MM.1S (cell line): ENCODE measurements at regions not wholly inside any gene's neighbourhood (a gene's known extent, or its start where the extent isn't known, plus 50 kb on each side); places are given as distances from the start of the nearest gene placed in this dataset.

Source experiments
- DNase-seq: peaks from one replicate; pipeline ENCODE4 v3.0.0-alpha.2; 2015
- H2AFZ ChIP-seq: fragments of 300-600 bp; sonication (generic); 2 replicates; pipeline ENCODE4 v1.6.0; 2016; ENCODE audit warnings: antibody characterized with exemption, low read length
- H3F3A ChIP-seq: fragments of 300-600 bp; sonication (generic); 2 replicates; pipeline ENCODE4 v1.6.1; 2016; ENCODE audit warnings: mild to moderate bottlenecking, antibody characterized with exemption, low read length, moderate library complexity, mixed read lengths; ENCODE audit not compliant: insufficient read depth
- H3K27ac ChIP-seq: fragments of 300-600 bp; sonication (generic); 2 replicates; pipeline ENCODE4 v1.5.1; 2016; ENCODE audit warnings: mild to moderate bottlenecking, low read length
- H3K27me3 ChIP-seq: fragments of 300-600 bp; sonication (generic); replicated peaks from 2 replicates; pipeline ENCODE4 v1.6.0; 2016; ENCODE audit warnings: low read length; ENCODE audit not compliant: insufficient read depth
- H3K36me3 ChIP-seq: fragments of 300-600 bp; sonication (generic); replicated peaks from 2 replicates; pipeline ENCODE4 v1.6.1; 2016; ENCODE audit warnings: mild to moderate bottlenecking, low read length, mixed read lengths; ENCODE audit not compliant: insufficient read depth
- H3K4me1 ChIP-seq: fragments of 300-600 bp; sonication (generic); 2 replicates; pipeline ENCODE4 v1.6.1; 2016; ENCODE audit warnings: low read length, mixed read lengths
- H3K4me2 ChIP-seq: fragments of 300-600 bp; sonication (generic); 2 replicates; pipeline ENCODE4 v1.6.0; 2016; ENCODE audit warnings: low read depth, low read length
- H3K4me3 ChIP-seq: fragments of 300-600 bp; sonication (generic); 2 replicates; pipeline ENCODE4 v1.5.1; 2016; ENCODE audit warnings: low read length, mixed read lengths
- H3K79me2 ChIP-seq: fragments of 300-600 bp; sonication (generic); 2 replicates; pipeline ENCODE4 v1.6.1; 2016; ENCODE audit warnings: mixed run types, low read length, mixed read lengths
- H3K9ac ChIP-seq: fragments of 300-600 bp; sonication (generic); 2 replicates; pipeline ENCODE4 v1.6.1; 2016; ENCODE audit warnings: low read length, mixed read lengths
- H3K9me2 ChIP-seq: fragments of 300-600 bp; sonication (generic); replicated peaks from 2 replicates; pipeline ENCODE4 v1.6.1; 2016; ENCODE audit warnings: mild to moderate bottlenecking, low read length, mixed read lengths; ENCODE audit not compliant: insufficient read depth
- H3K9me3 ChIP-seq: fragments of 300-600 bp; sonication (generic); replicated peaks from 2 replicates; pipeline ENCODE4 v1.6.1; 2016; ENCODE audit warnings: mild to moderate bottlenecking, low read length, mixed read lengths; ENCODE audit not compliant: insufficient read depth
- H4K20me1 ChIP-seq: fragments of 300-600 bp; sonication (generic); 2 replicates; pipeline ENCODE4 v1.6.1; 2016; ENCODE audit warnings: mild to moderate bottlenecking, low read length, moderate library complexity, mixed read lengths; ENCODE audit not compliant: insufficient read depth
- EZH2 ChIP-seq: fragments of 300-600 bp; sonication (generic); optimal IDR thresholded peaks from 2 replicates; pipeline ENCODE3; 2017; ENCODE audit warnings: low read depth, mild to moderate bottlenecking, antibody characterized with exemption, low read length, mixed read lengths
- EZH2phosphoT487 ChIP-seq: fragments of 300-600 bp; sonication (generic); IDR thresholded peaks from 2 replicates; pipeline ENCODE4 v1.6.1; 2018; ENCODE audit warnings: antibody characterized with exemption, low read length
- TF ChIP-seq, protein P1 (sequence below): fragments of 300-600 bp; sonication (generic); IDR thresholded peaks from 2 replicates; pipeline ENCODE4 v1.5.1; 2016; ENCODE audit warnings: antibody characterized with exemption, low read length, mixed read lengths

DNA sequence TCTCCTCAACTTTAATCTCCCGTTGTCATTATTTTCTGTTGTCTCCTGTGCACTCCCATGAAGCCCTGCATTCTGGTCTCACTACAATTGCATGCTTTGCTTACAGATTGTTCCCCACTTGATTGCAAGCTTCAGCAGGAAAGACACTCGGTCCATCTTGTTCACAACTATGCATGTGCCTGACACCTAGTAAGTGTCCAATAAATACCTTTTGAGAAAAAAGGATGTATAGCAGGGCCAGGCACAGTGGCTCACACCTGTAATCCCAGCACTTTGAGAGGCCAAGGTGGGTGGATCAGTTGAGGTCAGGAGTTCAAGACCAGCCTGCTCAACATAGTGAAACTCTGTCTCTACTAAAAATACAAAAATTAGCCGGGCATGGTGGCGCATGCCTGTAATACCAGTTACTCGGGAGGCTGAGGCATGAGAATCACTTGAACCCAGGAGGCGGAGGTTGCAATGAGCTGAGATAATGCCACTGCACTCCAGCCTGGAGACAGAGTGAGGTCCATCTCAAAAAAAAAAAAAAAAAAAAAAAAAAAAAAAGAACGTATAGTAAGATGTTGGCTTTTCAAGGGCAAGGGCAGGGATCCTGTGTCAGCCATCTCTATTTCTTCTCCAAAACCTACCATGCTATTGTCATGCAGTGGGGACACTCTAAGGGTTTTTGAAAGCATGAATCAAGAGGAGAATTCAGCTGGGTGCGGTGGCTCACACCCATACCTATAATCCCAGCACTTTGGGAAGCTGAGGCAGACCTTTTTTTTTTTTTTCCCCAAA, 338.3 kb downstream of the MYCN start:
- no peaks in the 10 kb centered on the region for H3K79me2 ChIP-seq
- H3K27me3 ChIP-seq = no peaks in the 10 kb centered on the region
- no peak overlapping the region for H3K4me2 ChIP-seq
- H3K36me3 ChIP-seq = no peaks in the 10 kb centered on the region
- H4K20me1 ChIP-seq = no peaks in the 10 kb centered on the region
- no peaks in the 10 kb centered on the region for H3F3A ChIP-seq
- TF ChIP-seq EZH2phosphoT487 (no peak), EZH2 (no peak)
- TF ChIP-seq, protein P1, sequence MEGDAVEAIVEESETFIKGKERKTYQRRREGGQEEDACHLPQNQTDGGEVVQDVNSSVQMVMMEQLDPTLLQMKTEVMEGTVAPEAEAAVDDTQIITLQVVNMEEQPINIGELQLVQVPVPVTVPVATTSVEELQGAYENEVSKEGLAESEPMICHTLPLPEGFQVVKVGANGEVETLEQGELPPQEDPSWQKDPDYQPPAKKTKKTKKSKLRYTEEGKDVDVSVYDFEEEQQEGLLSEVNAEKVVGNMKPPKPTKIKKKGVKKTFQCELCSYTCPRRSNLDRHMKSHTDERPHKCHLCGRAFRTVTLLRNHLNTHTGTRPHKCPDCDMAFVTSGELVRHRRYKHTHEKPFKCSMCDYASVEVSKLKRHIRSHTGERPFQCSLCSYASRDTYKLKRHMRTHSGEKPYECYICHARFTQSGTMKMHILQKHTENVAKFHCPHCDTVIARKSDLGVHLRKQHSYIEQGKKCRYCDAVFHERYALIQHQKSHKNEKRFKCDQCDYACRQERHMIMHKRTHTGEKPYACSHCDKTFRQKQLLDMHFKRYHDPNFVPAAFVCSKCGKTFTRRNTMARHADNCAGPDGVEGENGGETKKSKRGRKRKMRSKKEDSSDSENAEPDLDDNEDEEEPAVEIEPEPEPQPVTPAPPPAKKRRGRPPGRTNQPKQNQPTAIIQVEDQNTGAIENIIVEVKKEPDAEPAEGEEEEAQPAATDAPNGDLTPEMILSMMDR = no peak
- H3K9me3 ChIP-seq = no peaks in the 10 kb centered on the region
- no peak overlapping the region for H2AFZ ChIP-seq
- H3K9ac ChIP-seq = no peak overlapping the region
- no peak overlapping the region for H3K27ac ChIP-seq
- no peak overlapping the region for H3K4me3 ChIP-seq
- DNase-seq = no peak
- no peaks in the 10 kb centered on the region for H3K4me1 ChIP-seq
- no peaks in the 10 kb centered on the region for H3K9me2 ChIP-seq

DNA sequence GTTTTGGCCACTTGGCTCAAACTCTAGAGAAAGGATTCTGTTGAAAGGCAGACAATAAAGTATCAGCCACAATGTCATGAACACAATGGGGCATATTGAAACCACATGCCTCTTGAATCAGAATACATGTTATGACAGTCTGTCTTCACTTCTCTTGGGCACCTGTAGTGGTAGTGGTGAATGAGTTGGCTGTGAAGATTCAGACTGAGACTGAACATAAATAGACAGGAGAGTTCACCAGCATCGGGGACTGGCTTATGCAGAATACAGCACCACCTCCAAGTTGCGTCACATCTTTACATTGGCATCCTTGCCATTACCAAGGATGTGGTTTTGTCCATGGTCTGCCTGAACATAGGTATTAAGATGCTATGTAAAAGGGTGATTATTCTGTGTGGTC, 336.8 kb downstream of the MYCN start:
- Histone ChIP-seq H3K9me2 (no peaks in the 10 kb centered on the region), H3K9ac (no peak overlapping the region), H3K9me3 (no peaks in the 10 kb centered on the region), H3K27ac (no peak overlapping the region), H3K27me3 (no peaks in the 10 kb centered on the region), H2AFZ (no peak overlapping the region), H3K4me1 (no peaks in the 10 kb centered on the region), H3F3A (no peaks in the 10 kb centered on the region), H3K36me3 (no peaks in the 10 kb centered on the region), H3K4me2 (no peak overlapping the region), H4K20me1 (no peaks in the 10 kb centered on the region), H3K4me3 (no peak overlapping the region), H3K79me2 (no peaks in the 10 kb centered on the region)
- no peak for DNase-seq
- TF ChIP-seq, protein P1 = no peak
- TF ChIP-seq EZH2phosphoT487 (no peak), EZH2 (no peak)

DNA sequence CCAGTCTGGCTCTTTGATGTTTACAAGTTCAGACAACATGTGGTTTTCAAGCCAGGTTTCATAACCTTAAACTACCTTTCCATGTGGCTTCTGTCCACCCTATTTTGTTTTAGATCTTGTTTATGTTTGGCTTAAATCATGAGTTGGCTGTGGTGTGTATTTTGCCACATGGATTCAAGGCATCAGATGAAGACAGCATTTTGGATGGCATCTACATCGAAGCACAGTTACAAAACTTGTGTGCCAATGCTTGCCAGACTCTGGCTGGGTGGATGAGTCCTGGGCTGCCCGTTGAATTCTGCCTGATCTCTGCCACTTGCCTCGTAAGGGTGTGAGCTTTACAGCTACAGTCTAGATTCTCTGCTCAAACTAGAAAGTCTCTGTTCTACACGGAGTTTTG, 335.3 kb downstream of the MYCN start:
- H3K36me3 ChIP-seq = no peaks in the 10 kb centered on the region

More for the DNA sequence above, 335.3 kb downstream of the MYCN start:
- Histone ChIP-seq H3K9me3 (no peaks in the 10 kb centered on the region), H3F3A (no peaks in the 10 kb centered on the region), H3K4me2 (no peak overlapping the region), H3K27me3 (no peaks in the 10 kb centered on the region), H3K9ac (no peak overlapping the region), H3K27ac (no peak overlapping the region), H3K79me2 (no peaks in the 10 kb centered on the region), H3K9me2 (no peaks in the 10 kb centered on the region), H3K4me3 (no peak overlapping the region), H3K4me1 (no peaks in the 10 kb centered on the region), H2AFZ (no peak overlapping the region), H4K20me1 (no peaks in the 10 kb centered on the region)
- no peak for DNase-seq
- no peak for TF ChIP-seq EZH2
- TF ChIP-seq EZH2phosphoT487 = no peak
- TF ChIP-seq, protein P1 = no peak
